HG03175 (cell line): ENCODE measurements at regions not wholly inside any gene's neighbourhood (a gene's known extent, or its start where the extent isn't known, plus 50 kb on each side); places are given as distances from the start of the nearest gene placed in this dataset.
A peak's percentile ranks its signal among the peaks of the same experiment; 100 is the strongest.

ENCODE experiments used
- ATAC-seq: cut with Tn5 transposase; IDR thresholded peaks from one replicate; pipeline ENCODE4 v1.9.1; 2021; ENCODE audit warnings: mild to moderate bottlenecking, moderate library complexity; ENCODE audit not compliant: unreplicated experiment

GRCh38 chr3:30258426-30259392, 347.7 kb upstream of the TGFBR2 start:
- ATAC-seq, result no peak

- no peak for ATAC-seq
These were observed 346.7 kb upstream of the TGFBR2 start for GRCh38 chr3:30259730-30260129.

GRCh38 chr3:30260762-30261161, 345.6 kb upstream of the TGFBR2 start:
- ATAC-seq, result no peak

- no peak for ATAC-seq
These were observed 343.0 kb upstream of the TGFBR2 start for GRCh38 chr3:30263238-30263924.

GRCh38 chr3:30263925-30264313, 342.5 kb upstream of the TGFBR2 start:
- ATAC-seq, result no peak

- ATAC-seq, result no peak
These were observed 339.9 kb upstream of the TGFBR2 start for GRCh38 chr3:30266524-30266923.

- ATAC-seq, result no peak
These were observed 338.1 kb upstream of the TGFBR2 start for GRCh38 chr3:30268288-30268687.

- peak; percentile 89 for ATAC-seq
These were observed 336.5 kb upstream of the TGFBR2 start for GRCh38 chr3:30269751-30270445.

GRCh38 chr3:30271781-30272180, 334.6 kb upstream of the TGFBR2 start:
- ATAC-seq, result no peak

- ATAC-seq, result no peak
These were observed 332.9 kb upstream of the TGFBR2 start for GRCh38 chr3:30273304-30274072.

GRCh38 chr3:30277494-30277893, 328.9 kb upstream of the TGFBR2 start:
- no peak for ATAC-seq

GRCh38 chr3:30281526-30281925, 324.9 kb upstream of the TGFBR2 start:
- ATAC-seq, result no peak

- ATAC-seq, result no peak
These were observed 324.2 kb upstream of the TGFBR2 start for GRCh38 chr3:30282154-30282696.

- ATAC-seq, result no peak
These were observed 321.0 kb upstream of the TGFBR2 start for GRCh38 chr3:30285188-30286006.

GRCh38 chr3:30286007-30286669, 320.3 kb upstream of the TGFBR2 start:
- ATAC-seq, result no peak

GRCh38 chr3:30286811-30287210, 319.6 kb upstream of the TGFBR2 start:
- ATAC-seq, result no peak

- no peak for ATAC-seq
These were observed 317.6 kb upstream of the TGFBR2 start for GRCh38 chr3:30288830-30289229.

GRCh38 chr3:30289324-30289723, 317.1 kb upstream of the TGFBR2 start:
- no peak for ATAC-seq

- no peak for ATAC-seq
These were observed 316.6 kb upstream of the TGFBR2 start for GRCh38 chr3:30289766-30290165.
